GM10266 (cell line): ENCODE measurements at regions not wholly inside any gene's neighbourhood (a gene's known extent, or its start where the extent isn't known, plus 50 kb on each side); places are given as distances from the start of the nearest gene placed in this dataset.
"Not testable (repeated sequence)": the region's sequence is repeated elsewhere in the genome, so short reads cannot be mapped to it uniquely, and the experiment has no call there.

Experiments
- DNase-seq: peaks from one replicate; pipeline ENCODE4 v3.0.0; 2012; ENCODE audit errors: extremely low spot score
- CTCF ChIP-seq: IDR thresholded peaks from 2 replicates; pipeline ENCODE4 v1.5.1; 2012; ENCODE audit warnings: mild to moderate bottlenecking, low read depth; ENCODE audit not compliant: control insufficient read depth, insufficient read depth; ENCODE audit errors: missing control alignments

- TF ChIP-seq CTCF, result no peak
- DNase-seq, result no peak
Measured at GRCh38 chr10:10067644-10068043, 950.0 kb upstream of the CELF2 start.

- not testable (repeated sequence) for DNase-seq
Measured at GRCh38 chr10:10074847-10075246, 942.8 kb upstream of the CELF2 start.

GRCh38 chr10:10078446-10078845 lies 939.2 kb upstream of the CELF2 start:
- no peak for DNase-seq
- no peak for TF ChIP-seq CTCF

- TF ChIP-seq CTCF, result no peak
- DNase-seq, result no peak
Measured at GRCh38 chr10:10092581-10092980, 925.1 kb upstream of the CELF2 start.

DNA sequence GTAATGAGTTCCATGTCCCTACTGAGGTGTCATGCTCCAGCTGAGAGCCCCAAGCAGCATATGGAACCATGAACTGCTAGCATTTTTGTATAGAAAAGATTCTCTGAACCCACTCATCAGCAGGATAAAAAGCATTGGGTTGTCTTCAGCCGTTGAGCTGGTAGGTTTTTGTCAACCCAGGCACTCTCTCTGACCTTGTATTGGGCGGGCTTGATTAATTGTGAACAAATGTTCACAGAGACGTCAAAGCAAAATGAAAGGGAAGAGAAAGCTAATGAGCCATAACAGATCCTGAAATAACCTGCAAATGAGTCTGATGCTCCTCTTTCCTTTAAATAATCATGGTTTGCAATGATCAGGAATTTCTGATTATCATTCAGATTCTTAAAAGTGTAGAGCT lies 924.7 kb upstream of the CELF2 start:
- DNase-seq, result no peak
- TF ChIP-seq CTCF, result no peak

DNA sequence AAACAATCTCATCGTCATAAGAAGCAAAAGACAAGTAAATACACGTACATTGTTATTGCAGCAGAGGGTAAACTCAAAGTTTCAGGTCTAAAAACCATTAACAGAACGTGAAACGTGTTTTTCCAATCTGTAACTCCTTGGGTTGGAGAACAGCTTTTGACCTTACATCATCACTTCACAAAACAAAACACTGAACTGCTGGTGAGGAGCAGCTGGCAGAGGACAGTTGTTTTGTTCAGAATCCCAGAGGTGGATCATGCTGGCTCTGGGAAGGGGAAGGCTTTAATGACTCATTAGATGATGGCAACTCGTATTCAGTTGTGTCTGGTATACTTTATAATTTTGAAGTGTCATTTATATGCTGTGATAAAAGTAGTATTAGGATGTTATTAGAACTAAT lies 923.0 kb upstream of the CELF2 start:
- DNase-seq, result no peak
- no peak for TF ChIP-seq CTCF

DNA sequence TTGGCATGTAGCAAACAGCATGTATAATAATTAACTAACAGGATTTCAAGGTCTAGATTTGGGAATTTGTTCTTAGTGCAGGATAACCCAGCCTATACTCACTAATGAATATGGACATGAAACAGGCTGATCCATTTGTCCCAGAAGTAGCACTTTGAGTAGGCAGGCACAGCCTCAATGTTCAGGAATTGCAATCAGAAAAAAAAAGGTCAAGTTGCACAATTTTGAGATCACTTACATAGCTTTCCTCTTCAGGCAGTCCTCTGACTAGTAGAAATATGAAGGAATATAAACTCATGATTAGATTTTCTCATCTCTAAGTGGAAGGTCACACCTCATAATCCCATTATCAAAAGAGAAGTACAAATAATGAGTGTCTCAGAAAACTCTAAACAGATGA lies 921.4 kb upstream of the CELF2 start:
- no peak for TF ChIP-seq CTCF

GRCh38 chr10:10096898-10097297 lies 920.8 kb upstream of the CELF2 start:
- TF ChIP-seq CTCF, result no peak
- no peak for DNase-seq

More for the DNA sequence above, 921.4 kb upstream of the CELF2 start:
- no peak for DNase-seq
